GM23248 (cell line): ENCODE measurements at regions not wholly inside any gene's neighbourhood (a gene's known extent, or its start where the extent isn't known, plus 50 kb on each side); places are given as distances from the start of the nearest gene placed in this dataset.

ENCODE experiments used
- EZH2 ChIP-seq: fragments of 200-600 bp; sonication (generic); IDR thresholded peaks from 2 replicates; pipeline ENCODE4 v1.6.1; 2018; ENCODE audit warnings: antibody characterized with exemption, mild to moderate bottlenecking; ENCODE audit not compliant: insufficient read depth, poor library complexity, severe bottlenecking
- EZH2phosphoT487 ChIP-seq: fragments of 200-600 bp; sonication (generic); IDR thresholded peaks from 2 replicates; pipeline ENCODE4 v1.6.1; 2018; ENCODE audit warnings: antibody characterized with exemption, moderate library complexity, mild to moderate bottlenecking, low read depth; ENCODE audit not compliant: insufficient read depth

- TF ChIP-seq EZH2 (no peak), EZH2phosphoT487 (no peak)
Measured at GRCh38 chr3:34377961-34378360, 579.5 kb downstream of the PDCD6IP start.
